Smooth muscle cell (in vitro differentiated cells): ENCODE measurements at regions not wholly inside any gene's neighbourhood (a gene's known extent, or its start where the extent isn't known, plus 50 kb on each side); places are given as distances from the start of the nearest gene placed in this dataset.

Experiments
- DNase-seq: peaks from one replicate; lab custom pipeline; 2025; ENCODE audit not compliant: unreplicated experiment; lab: John Stamatoyannopoulos, UW
- H2AFZ ChIP-seq: fragments of 200-600 bp; sonication (generic); 2 replicates; pipeline ENCODE4 v1.6.0; 2016; ENCODE audit warnings: antibody characterized with exemption, low read depth, mild to moderate bottlenecking
- H3F3A ChIP-seq: fragments of 200-600 bp; sonication (generic); 2 replicates; pipeline ENCODE4 v1.6.0; 2017; ENCODE audit warnings: antibody characterized with exemption, low read depth
- H3K27ac ChIP-seq: fragments of 200-600 bp; sonication (generic); 2 replicates; pipeline ENCODE4 v1.5.1; 2016; ENCODE audit warnings: low read depth, mild to moderate bottlenecking
- H3K27me3 ChIP-seq: fragments of 200-600 bp; sonication (generic); 2 replicates; pipeline ENCODE4 v1.6.1; 2016; ENCODE audit warnings: low read depth, mild to moderate bottlenecking
- H3K36me3 ChIP-seq: fragments of 200-600 bp; sonication (generic); 2 replicates; pipeline ENCODE4 v1.5.1; 2016; ENCODE audit warnings: low read depth
- H3K4me1 ChIP-seq: fragments of 200-600 bp; sonication (generic); 2 replicates; pipeline ENCODE4 v1.5.1; 2016; ENCODE audit warnings: low read depth
- H3K4me2 ChIP-seq: fragments of 200-600 bp; sonication (generic); 2 replicates; pipeline ENCODE4 v1.6.0; 2016; ENCODE audit warnings: mild to moderate bottlenecking
- H3K4me3 ChIP-seq: fragments of 200-600 bp; sonication (generic); 2 replicates; pipeline ENCODE4 v1.5.1; 2016; ENCODE audit warnings: mild to moderate bottlenecking
- H3K79me2 ChIP-seq: fragments of 200-600 bp; sonication (generic); 2 replicates; pipeline ENCODE4 v1.6.0; 2016; ENCODE audit warnings: low read depth, mild to moderate bottlenecking
- H3K9ac ChIP-seq: fragments of 200-600 bp; sonication (generic); 2 replicates; pipeline ENCODE4 v1.6.0; 2016; ENCODE audit warnings: low read depth
- H3K9me3 ChIP-seq: fragments of 200-600 bp; sonication (generic); replicated peaks from 2 replicates; pipeline ENCODE4 v1.5.1; 2016; ENCODE audit warnings: low read depth
- H4K20me1 ChIP-seq: fragments of 200-600 bp; sonication (generic); 2 replicates; pipeline ENCODE4 v1.6.0; 2016; ENCODE audit warnings: low read depth
- CTCF ChIP-seq: fragments of 200-600 bp; sonication (generic); IDR thresholded peaks from 2 replicates; pipeline ENCODE4 v1.5.1; 2017; ENCODE audit warnings: borderline replicate concordance, mild to moderate bottlenecking, antibody characterized with exemption; ENCODE audit not compliant: insufficient read depth, poor library complexity, severe bottlenecking
- WGBS: methylation state at CpG from one replicate; pipeline ENCODE4 v1.1.7; 2016; ENCODE audit warnings: low lambda C conversion rate; 5-methylcytosine and 5-hydroxymethylcytosine counted together

GRCh38 chr15:70533931-70534742, 229.2 kb downstream of the UACA start:
- WGBS, result 53% methylated on average over 4 of the region's 4 CpGs
- TF ChIP-seq CTCF, result no peak

GRCh38 chr15:70532531-70533186, 230.7 kb downstream of the UACA start:
- Histone ChIP-seq H3K27me3 (peaks cover 16% of the 10 kb centered on the region), H3K4me3 (no peak overlapping the region), H3K79me2 (no peaks in the 10 kb centered on the region), H3K4me2 (no peak overlapping the region), H3K9me3 (no peaks in the 10 kb centered on the region), H3F3A (no peaks in the 10 kb centered on the region), H3K4me1 (no peaks in the 10 kb centered on the region), H3K36me3 (no peaks in the 10 kb centered on the region), H3K9ac (no peak overlapping the region), H3K27ac (no peak overlapping the region), H2AFZ (no peak overlapping the region), H4K20me1 (no peaks in the 10 kb centered on the region)
- 86% methylated on average over 5 of the region's 5 CpGs for WGBS
- no peak for DNase-seq
- no peak for TF ChIP-seq CTCF

More at GRCh38 chr15:70533931-70534742, 229.2 kb downstream of the UACA start:
- Histone ChIP-seq H3K27me3 (peaks cover 16% of the 10 kb centered on the region), H3K79me2 (no peaks in the 10 kb centered on the region), H3K27ac (no peak overlapping the region), H2AFZ (no peak overlapping the region), H3K9ac (no peak overlapping the region), H3K4me1 (no peaks in the 10 kb centered on the region), H4K20me1 (no peaks in the 10 kb centered on the region), H3K4me3 (no peak overlapping the region), H3F3A (no peaks in the 10 kb centered on the region), H3K9me3 (no peaks in the 10 kb centered on the region), H3K4me2 (no peak overlapping the region), H3K36me3 (no peaks in the 10 kb centered on the region)
- no peak for DNase-seq

- WGBS, result 98% methylated on average over 2 of the region's 2 CpGs
- H4K20me1 ChIP-seq, result no peaks in the 10 kb centered on the region
These were observed 231.8 kb downstream of the UACA start for GRCh38 chr15:70531576-70531975.

More at GRCh38 chr15:70531576-70531975, 231.8 kb downstream of the UACA start:
- TF ChIP-seq CTCF, result no peak
- DNase-seq, result no peak
- Histone ChIP-seq H3K36me3 (no peaks in the 10 kb centered on the region), H3K9ac (no peak overlapping the region), H3K27ac (no peak overlapping the region), H3K4me2 (no peak overlapping the region), H2AFZ (no peak overlapping the region), H3K4me3 (no peak overlapping the region), H3K79me2 (no peaks in the 10 kb centered on the region), H3F3A (no peaks in the 10 kb centered on the region), H3K9me3 (no peaks in the 10 kb centered on the region), H3K27me3 (peaks cover 16% of the 10 kb centered on the region), H3K4me1 (peaks cover 9% of the 10 kb centered on the region)
